Esophagus muscularis mucosa (tissue), 4 donors: ENCODE measurements at regions not wholly inside any gene's neighbourhood (a gene's known extent, or its start where the extent isn't known, plus 50 kb on each side); places are given as distances from the start of the nearest gene placed in this dataset.

Experiments
- DNase-seq: peaks from one replicate; pipeline ENCODE4 v3.0.0-alpha.2; 2017; ENCODE audit errors: extremely low spot score
- H3K27ac ChIP-seq, 4 donors: fragments of 200-600 bp; sonication (generic); replicated peaks in 1 of 4; 1 replicate in 3 of 4; 2 replicates in 1 of 4; pipeline ENCODE4 v1.5.1; 2016 to 2019; ENCODE audit warnings: mild to moderate bottlenecking in 1 of 4
- H3K27me3 ChIP-seq, 4 donors: fragments of 200-600 bp; sonication (generic); one replicate each; pipeline versions ENCODE4 v1.5.1 to v1.6.0; 2016 to 2019
- H3K36me3 ChIP-seq, 4 donors: fragments of 200-600 bp; sonication (generic); one replicate each; pipeline ENCODE4 v1.5.1; 2016 to 2019
- H3K4me1 ChIP-seq, 4 donors: fragments of 200-600 bp; sonication (generic); one replicate each; pipeline ENCODE4 v1.5.1; 2016 to 2019
- H3K4me3 ChIP-seq, 4 donors: fragments of 200-600 bp; sonication (generic); 1 replicate in 2 of 4; 2 replicates in 2 of 4; pipeline ENCODE4 v1.5.1; 2016 to 2019; ENCODE audit warnings: mild to moderate bottlenecking in 4 of 4, moderate library complexity in 1 of 4
- H3K9me3 ChIP-seq, 4 donors: fragments of 200-600 bp; sonication (generic); 1 replicate in 3 of 4; 2 replicates in 1 of 4; pipeline ENCODE4 v1.5.1; 2016 to 2019
- EP300 ChIP-seq: sonication (generic); formaldehyde crosslinking; IDR thresholded peaks from one replicate; pipeline ENCODE4 v1.6.1; 2017; ENCODE audit warnings: antibody characterized with exemption
- POLR2A ChIP-seq: fragments of 450-650 bp; IDR thresholded peaks from one replicate; pipeline ENCODE4 v1.6.1; 2017; ENCODE audit warnings: antibody characterized with exemption, moderate library complexity, mild to moderate bottlenecking, low read depth
- POLR2AphosphoS5 ChIP-seq, 2 donors: sonication (generic); formaldehyde crosslinking; IDR thresholded peaks; one replicate each; pipeline ENCODE4 v1.6.1; 2017; ENCODE audit warnings: antibody characterized with exemption in 2 of 2
- WGBS: methylation state at CpG from one replicate; pipeline ENCODE4 v1.1.5; 2018; 5-methylcytosine and 5-hydroxymethylcytosine counted together
- intact Hi-C: fragments of 100-400 bp; cut with DNase I; formaldehyde crosslinking; loops from one replicate; pipeline ENCODE4 v1.15.1; 2023
- TF ChIP-seq, protein P1 (sequence below), 3 experiments: fragments of 200-600 bp in 2 of 3; fragments of 450-650 bp in 1 of 3; sonication (generic) in 2 of 3; IDR thresholded peaks; one replicate each; pipeline ENCODE4 v1.5.1; 2017 to 2019; ENCODE audit warnings: antibody characterized with exemption in 3 of 3, mild to moderate bottlenecking in 2 of 3, moderate library complexity in 1 of 3

DNA sequence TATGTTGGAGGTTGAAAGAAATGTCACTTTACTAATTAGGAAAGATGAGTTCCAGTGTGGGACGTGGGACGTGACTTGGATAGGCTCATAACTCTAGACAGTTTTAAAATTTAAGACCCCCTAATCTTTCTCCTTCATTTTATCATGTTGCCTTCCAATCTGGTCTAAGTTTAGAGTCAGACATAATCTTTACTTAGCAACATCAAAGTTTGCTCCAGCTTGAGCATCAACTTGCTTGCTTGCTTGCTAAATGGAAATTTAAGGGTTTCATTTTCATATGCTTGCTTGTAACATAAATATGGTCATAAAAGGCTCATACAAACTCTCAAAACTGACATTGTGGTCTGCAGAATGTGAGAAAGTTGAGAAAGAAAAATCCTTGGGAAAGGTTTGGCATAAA lies 428.9 kb downstream of the EPHA4 start:
- TF ChIP-seq EP300, result no peak
- TF ChIP-seq, protein P1, sequence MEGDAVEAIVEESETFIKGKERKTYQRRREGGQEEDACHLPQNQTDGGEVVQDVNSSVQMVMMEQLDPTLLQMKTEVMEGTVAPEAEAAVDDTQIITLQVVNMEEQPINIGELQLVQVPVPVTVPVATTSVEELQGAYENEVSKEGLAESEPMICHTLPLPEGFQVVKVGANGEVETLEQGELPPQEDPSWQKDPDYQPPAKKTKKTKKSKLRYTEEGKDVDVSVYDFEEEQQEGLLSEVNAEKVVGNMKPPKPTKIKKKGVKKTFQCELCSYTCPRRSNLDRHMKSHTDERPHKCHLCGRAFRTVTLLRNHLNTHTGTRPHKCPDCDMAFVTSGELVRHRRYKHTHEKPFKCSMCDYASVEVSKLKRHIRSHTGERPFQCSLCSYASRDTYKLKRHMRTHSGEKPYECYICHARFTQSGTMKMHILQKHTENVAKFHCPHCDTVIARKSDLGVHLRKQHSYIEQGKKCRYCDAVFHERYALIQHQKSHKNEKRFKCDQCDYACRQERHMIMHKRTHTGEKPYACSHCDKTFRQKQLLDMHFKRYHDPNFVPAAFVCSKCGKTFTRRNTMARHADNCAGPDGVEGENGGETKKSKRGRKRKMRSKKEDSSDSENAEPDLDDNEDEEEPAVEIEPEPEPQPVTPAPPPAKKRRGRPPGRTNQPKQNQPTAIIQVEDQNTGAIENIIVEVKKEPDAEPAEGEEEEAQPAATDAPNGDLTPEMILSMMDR (IDR thresholded peaks at IDR 0.05), result no peak
- H3K9me3 ChIP-seq, result peaks cover 0 to 7% (median 0%) of the 10 kb centered on the region in 4 donors
- H3K27ac ChIP-seq, result no peak overlapping the region
- no peaks in the 10 kb centered on the region for H3K27me3 ChIP-seq
- DNase-seq, result no peak
- H3K4me3 ChIP-seq, result no peak overlapping the region
- no peaks in the 10 kb centered on the region for H3K36me3 ChIP-seq
- no peaks in the 10 kb centered on the region for H3K4me1 ChIP-seq
- intact Hi-C loops, result no loop called here
- 70% methylated on average over 2 of the region's 2 CpGs for whole genome bisulfite sequencing

DNA sequence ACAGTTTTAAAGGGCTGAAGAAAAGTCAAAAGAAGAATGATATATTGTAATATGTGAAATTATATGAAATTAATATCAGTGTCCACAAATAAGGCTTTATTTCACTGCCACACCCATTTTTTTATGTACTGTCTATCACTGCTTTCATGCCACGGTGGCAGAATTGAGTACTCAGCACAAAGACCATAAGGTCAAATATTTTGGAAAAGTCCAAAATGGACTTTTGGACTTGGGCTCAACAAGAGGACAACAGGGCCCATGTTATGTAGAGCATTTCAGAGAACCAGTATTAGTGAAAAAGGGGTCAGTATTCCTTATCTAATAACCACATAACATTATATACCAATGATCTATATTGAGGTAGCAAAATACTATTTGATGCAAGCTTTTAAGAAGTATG lies 427.2 kb downstream of the EPHA4 start:
- TF ChIP-seq POLR2A (no peak), EP300 (no peak)
- DNase-seq, result no peak
- Histone ChIP-seq H3K9me3 (peaks cover 0 to 7% (median 0%) of the 10 kb centered on the region in 4 donors), H3K4me3 (no peak overlapping the region), H3K27me3 (no peaks in the 10 kb centered on the region), H3K4me1 (no peaks in the 10 kb centered on the region), H3K36me3 (no peaks in the 10 kb centered on the region), H3K27ac (no peak overlapping the region)
- intact Hi-C loops, result no loop called here
- 85% methylated on average over 1 of the region's 1 CpG for WGBS

DNA sequence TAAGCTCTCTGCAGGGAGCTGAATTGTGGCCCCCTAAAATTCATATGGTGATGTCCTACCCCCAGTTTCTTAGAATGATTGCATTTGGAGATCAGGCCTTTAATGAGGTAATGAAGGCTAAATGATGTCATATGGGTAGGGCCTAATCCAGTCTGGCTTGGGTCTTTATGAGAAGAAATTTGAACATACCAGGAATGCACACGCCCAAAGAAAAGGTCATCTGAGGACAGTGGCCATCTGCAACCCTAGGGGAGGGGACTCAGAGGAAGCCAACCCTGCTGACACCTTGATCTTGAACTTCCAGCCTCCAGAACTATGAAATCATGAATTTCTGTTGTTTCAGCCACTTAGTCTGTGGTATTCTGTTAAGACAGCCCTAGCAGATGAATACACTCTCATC lies 426.7 kb downstream of the EPHA4 start:
- Histone ChIP-seq H3K4me3 (no peak overlapping the region), H3K36me3 (no peaks in the 10 kb centered on the region), H3K27ac (no peak overlapping the region), H3K9me3 (peaks cover 0 to 7% (median 0%) of the 10 kb centered on the region in 4 donors), H3K4me1 (no peaks in the 10 kb centered on the region), H3K27me3 (no peaks in the 10 kb centered on the region)
- intact Hi-C loops, result no loop called here
- WGBS, result 100% methylated on average over 1 of the region's 1 CpG
- no peak for DNase-seq
- no peak for TF ChIP-seq EP300
- TF ChIP-seq POLR2A, result no peak
- no peak for TF ChIP-seq POLR2AphosphoS5 (IDR thresholded peaks at IDR 0.05)
- TF ChIP-seq, protein P1 (IDR thresholded peaks at IDR 0.05), result no peak

DNA sequence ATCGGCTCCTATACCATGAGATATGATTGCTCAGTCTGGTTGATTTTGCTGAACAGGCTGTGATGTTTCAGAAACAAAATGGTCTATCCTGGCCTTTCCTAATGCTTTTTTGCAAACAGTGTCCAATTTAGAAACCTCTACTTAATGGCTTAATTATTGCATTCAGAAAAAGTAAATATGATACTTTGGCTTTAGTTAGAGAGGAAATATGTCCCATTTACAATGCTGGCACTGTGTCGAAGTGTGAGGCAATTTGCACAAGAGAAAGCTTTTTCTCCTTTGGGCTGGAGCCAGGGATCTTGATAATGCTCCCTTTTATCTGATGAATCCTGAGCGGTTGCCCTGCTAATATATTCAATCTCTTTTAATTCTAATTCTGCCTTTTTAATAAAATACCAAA lies 418.9 kb downstream of the EPHA4 start:
- DNase-seq, result no peak
- TF ChIP-seq, protein P1 (IDR thresholded peaks at IDR 0.05), result no peak
- TF ChIP-seq EP300 (no peak), POLR2AphosphoS5 (IDR thresholded peaks at IDR 0.05) (no peak), POLR2A (no peak)
- 61% methylated on average over 3 of the region's 3 CpGs for WGBS
- Histone ChIP-seq H3K27me3 (no peaks in the 10 kb centered on the region), H3K27ac (no peak overlapping the region), H3K4me1 (no peaks in the 10 kb centered on the region), H3K36me3 (no peaks in the 10 kb centered on the region), H3K4me3 (no peak overlapping the region), H3K9me3 (no peaks in the 10 kb centered on the region)
- intact Hi-C loops, result no loop called here

DNA sequence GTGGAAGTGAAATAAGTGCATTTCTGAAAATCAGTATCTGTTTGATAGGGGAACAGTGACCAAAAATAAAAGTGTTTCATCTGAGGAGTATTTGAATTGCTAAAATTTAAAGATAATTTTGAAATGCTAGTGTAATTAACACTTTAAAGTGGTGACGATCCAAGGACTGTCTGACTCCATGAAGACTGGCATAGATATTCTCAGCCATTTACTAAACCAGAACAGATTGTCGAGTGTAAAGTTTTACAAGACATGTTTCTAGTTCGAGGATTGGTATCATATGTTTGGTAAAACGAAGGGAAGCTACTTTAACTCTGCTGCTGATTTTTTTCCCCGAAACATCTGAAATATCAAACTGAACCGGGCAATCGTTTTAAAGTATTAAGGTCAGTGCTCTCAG lies 417.9 kb downstream of the EPHA4 start:
- no peak for DNase-seq
- Histone ChIP-seq H3K4me3 (no peak overlapping the region), H3K9me3 (no peaks in the 10 kb centered on the region), H3K4me1 (no peaks in the 10 kb centered on the region), H3K27ac (no peak overlapping the region), H3K36me3 (no peaks in the 10 kb centered on the region), H3K27me3 (no peaks in the 10 kb centered on the region)
- intact Hi-C loops, result no loop called here
- TF ChIP-seq, protein P1 (IDR thresholded peaks at IDR 0.05), result no peak
- TF ChIP-seq POLR2AphosphoS5 (IDR thresholded peaks at IDR 0.05), result no peak
- no peak for TF ChIP-seq EP300
- TF ChIP-seq POLR2A, result no peak
- WGBS, result 81% methylated on average over 7 of the region's 7 CpGs
